Naive thymus-derived CD4-positive, alpha-beta T cell (primary cell): ENCODE measurements at regions not wholly inside any gene's neighbourhood (a gene's known extent, or its start where the extent isn't known, plus 50 kb on each side); places are given as distances from the start of the nearest gene placed in this dataset.
A peak's percentile ranks its signal among the peaks of the same experiment; 100 is the strongest.

Experiments used
- ATAC-seq: fragments of 150-1000 bp; cut with Tn5 transposase; 2 replicates; pipeline ENCODE4 v1.10.0; 2021; ENCODE audit warnings: mild to moderate bottlenecking, moderate library complexity
- CTCF ChIA-PET: fragments of 350-600 bp; sonication (Branson Sonifier 250); formaldehyde crosslinking; loops from one replicate; lab custom pipeline; 2021; ENCODE audit warnings: antibody characterized with exemption; lab: Charles Lee
- POLR2A ChIA-PET: fragments of 350-600 bp; sonication (Branson Sonifier 250); formaldehyde crosslinking; loops from one replicate; lab custom pipeline; 2021; ENCODE audit warnings: antibody characterized with exemption, inconsistent platforms; lab: Charles Lee
- DNase-seq, 9 donors: peaks; one replicate each; pipeline versions ENCODE4 v3.0.0 to v3.0.0-alpha.2; 2020 to 2022; ENCODE audit warnings: mixed read lengths in 1 of 9
- H3K27ac ChIP-seq: one replicate; pipeline ENCODE4 v1.7.0; 2013; ENCODE audit warnings: mild to moderate bottlenecking, low read depth, low read length, moderate library complexity
- H3K27me3 ChIP-seq, 2 donors: one replicate each; pipeline ENCODE4 v1.7.0; 2013; ENCODE audit warnings: low read length in 2 of 2, mild to moderate bottlenecking in 2 of 2, moderate library complexity in 2 of 2; ENCODE audit not compliant: control insufficient read depth in 2 of 2, insufficient read depth in 2 of 2
- H3K36me3 ChIP-seq, 3 experiments: 1 replicate in 2 of 3; 2 replicates in 1 of 3; pipeline ENCODE4 v1.7.0; 2013; ENCODE audit warnings: low read length in 3 of 3, mild to moderate bottlenecking in 3 of 3, moderate library complexity in 1 of 3; ENCODE audit not compliant: insufficient read depth in 3 of 3, control insufficient read depth in 2 of 3
- H3K4me1 ChIP-seq, 2 donors: one replicate each; pipeline ENCODE4 v1.7.0; 2013; ENCODE audit warnings: low read length in 2 of 2, mild to moderate bottlenecking in 2 of 2, moderate library complexity in 1 of 2; ENCODE audit not compliant: control insufficient read depth in 2 of 2, insufficient read depth in 2 of 2
- H3K4me3 ChIP-seq: 2 replicates; pipeline ENCODE4 v1.7.0; 2013; ENCODE audit warnings: mild to moderate bottlenecking, low read length
- H3K9me3 ChIP-seq, 3 experiments: 1 replicate in 2 of 3; 2 replicates in 1 of 3; pipeline ENCODE4 v1.7.0; 2013; ENCODE audit warnings: low read length in 3 of 3; ENCODE audit not compliant: control insufficient read depth in 2 of 3
- H3K27ac Mint-ChIP-seq, 9 donors: one replicate each; pipeline ENCODE4 v1.8.0; 2020 to 2022; ENCODE audit warnings: mixed read lengths in 9 of 9, mild to moderate bottlenecking in 8 of 9, moderate library complexity in 5 of 9, inconsistent platforms in 2 of 9
- H3K27me3 Mint-ChIP-seq, 5 donors: one replicate each; pipeline ENCODE4 v1.8.0; 2021 to 2022; ENCODE audit warnings: mixed read lengths in 5 of 5, mild to moderate bottlenecking in 1 of 5
- H3K36me3 Mint-ChIP-seq, 5 donors: one replicate each; pipeline ENCODE4 v1.8.0; 2020 to 2022; ENCODE audit warnings: mixed read lengths in 5 of 5, mild to moderate bottlenecking in 3 of 5, inconsistent platforms in 1 of 5
- H3K4me1 Mint-ChIP-seq, 7 donors: one replicate each; pipeline ENCODE4 v1.8.0; 2020 to 2022; ENCODE audit warnings: mixed read lengths in 7 of 7, mild to moderate bottlenecking in 3 of 7, inconsistent platforms in 1 of 7
- H3K4me3 Mint-ChIP-seq, 10 donors: one replicate each; pipeline ENCODE4 v1.8.0; 2020 to 2022; ENCODE audit warnings: mild to moderate bottlenecking in 10 of 10, mixed read lengths in 10 of 10, moderate library complexity in 6 of 10, inconsistent platforms in 2 of 10
- H3K9me3 Mint-ChIP-seq, 11 donors: one replicate each; pipeline ENCODE4 v1.8.0; 2020 to 2022; ENCODE audit warnings: mixed read lengths in 11 of 11, mild to moderate bottlenecking in 4 of 11, inconsistent platforms in 1 of 11, moderate library complexity in 1 of 11
- intact Hi-C, 2 donors: fragments of 100-400 bp; cut with micrococcal nuclease; formaldehyde crosslinking; loops; one replicate each; pipeline ENCODE4 v1.15.1; 2023

GRCh38 chr1:239456788-239457187 is 70.4 kb downstream of the CHRM3 start:
- H3K27ac Mint-ChIP-seq = peak overlapping the region in 1 of 9 donors; percentile 47
- ChIA-PET CTCF (no interaction called here), POLR2A (no interaction called here)
- no peak overlapping the region for H3K4me3 Mint-ChIP-seq
- no peaks in the 10 kb centered on the region for H3K36me3 ChIP-seq
- peaks cover 0 to 16% (median 4%) of the 10 kb centered on the region in 11 donors for H3K9me3 Mint-ChIP-seq
- H3K27ac ChIP-seq = no peak overlapping the region
- DNase-seq (no peak), ATAC-seq (no peak)
- peaks cover 0 to 9% (median 0%) of the 10 kb centered on the region in 3 experiments for H3K9me3 ChIP-seq
- intact Hi-C loops = no loop called here
- H3K4me3 ChIP-seq = no peak overlapping the region
- H3K36me3 Mint-ChIP-seq = peaks cover 0 to 4% (median 0%) of the 10 kb centered on the region in 5 donors
- no peaks in the 10 kb centered on the region for H3K27me3 ChIP-seq
- H3K27me3 Mint-ChIP-seq = no peaks in the 10 kb centered on the region
- H3K4me1 Mint-ChIP-seq = peaks cover 6 to 15% (median 11%) of the 10 kb centered on the region in 7 donors
- H3K4me1 ChIP-seq = no peaks in the 10 kb centered on the region

- H3K36me3 Mint-ChIP-seq = peaks cover 0 to 4% (median 0%) of the 10 kb centered on the region in 5 donors
- no peak overlapping the region for H3K4me3 ChIP-seq
- no peak overlapping the region for H3K27ac ChIP-seq
- DNase-seq = peak in 1 of 9 donors; percentile 3
- ChIA-PET POLR2A (no interaction called here), CTCF (no interaction called here)
- no peaks in the 10 kb centered on the region for H3K36me3 ChIP-seq
- no peaks in the 10 kb centered on the region for H3K27me3 ChIP-seq
- H3K9me3 ChIP-seq = peaks cover 0 to 9% (median 0%) of the 10 kb centered on the region in 3 experiments
- peaks cover 0 to 16% (median 4%) of the 10 kb centered on the region in 11 donors for H3K9me3 Mint-ChIP-seq
- no peaks in the 10 kb centered on the region for H3K4me1 ChIP-seq
- ATAC-seq = no peak
- H3K4me1 Mint-ChIP-seq = peaks cover 6 to 15% (median 11%) of the 10 kb centered on the region in 7 donors
- intact Hi-C loops = no loop called here
- peak overlapping the region in 3 of 9 donors; percentile 65 to 88 (median 66) for H3K27ac Mint-ChIP-seq
- H3K27me3 Mint-ChIP-seq = no peaks in the 10 kb centered on the region
- H3K4me3 Mint-ChIP-seq = peak overlapping the region; percentile 27 to 87 (median 68)
Measured at GRCh38 chr1:239457491-239458143, 71.2 kb downstream of the CHRM3 start.

GRCh38 chr1:239458144-239458500 is 71.8 kb downstream of the CHRM3 start:
- DNase-seq (peak in 1 of 9 donors; percentile 3), ATAC-seq (no peak)
- H3K9me3 ChIP-seq = peaks cover 0 to 9% (median 0%) of the 10 kb centered on the region in 3 experiments
- H3K4me1 Mint-ChIP-seq = peaks cover 6 to 15% (median 11%) of the 10 kb centered on the region in 7 donors
- POLR2A ChIA-PET = interaction anchor here (1.3 kb wide), 1 partner anchor 261 kb away, joined by 4 read pairs; no protein-coding TSS in a partner anchor
- H3K27me3 Mint-ChIP-seq = peaks cover 0 to under 1% (median 0%) of the 10 kb centered on the region in 5 donors
- no peaks in the 10 kb centered on the region for H3K27me3 ChIP-seq
- H3K4me1 ChIP-seq = no peaks in the 10 kb centered on the region
- no peak overlapping the region for H3K4me3 ChIP-seq
- peak overlapping the region; percentile 1 to 87 (median 68) for H3K4me3 Mint-ChIP-seq
- no peaks in the 10 kb centered on the region for H3K36me3 ChIP-seq
- peaks cover 0 to 16% (median 4%) of the 10 kb centered on the region in 11 donors for H3K9me3 Mint-ChIP-seq
- peaks cover 0 to 4% (median 0%) of the 10 kb centered on the region in 5 donors for H3K36me3 Mint-ChIP-seq
- peak overlapping the region in 3 of 9 donors; percentile 65 to 88 (median 66) for H3K27ac Mint-ChIP-seq
- CTCF ChIA-PET = interaction anchor here (0.7 kb wide), 2 partner anchors 345 to 1875 kb away, joined by 3 to 4 read pairs; no protein-coding TSS in a partner anchor
- intact Hi-C loops = no loop called here
- no peak overlapping the region for H3K27ac ChIP-seq

GRCh38 chr1:239467730-239468129 is 81.4 kb downstream of the CHRM3 start:
- no peak for ATAC-seq
- no peak overlapping the region for H3K4me3 Mint-ChIP-seq
- H3K27ac ChIP-seq = no peak overlapping the region
- H3K4me3 ChIP-seq = no peak overlapping the region
- H3K36me3 Mint-ChIP-seq = no peaks in the 10 kb centered on the region
- peaks cover 0 to 3% (median 0%) of the 10 kb centered on the region in 5 donors for H3K27me3 Mint-ChIP-seq
- no peaks in the 10 kb centered on the region for H3K36me3 ChIP-seq
- CTCF ChIA-PET = no interaction called here
- H3K27ac Mint-ChIP-seq = no peak overlapping the region
- H3K4me1 ChIP-seq = no peaks in the 10 kb centered on the region
- H3K9me3 ChIP-seq = no peaks in the 10 kb centered on the region
- DNase-seq = no peak
- no peaks in the 10 kb centered on the region for H3K9me3 Mint-ChIP-seq
- H3K4me1 Mint-ChIP-seq = no peaks in the 10 kb centered on the region
- H3K27me3 ChIP-seq = no peaks in the 10 kb centered on the region
- POLR2A ChIA-PET = no interaction called here
- intact Hi-C loops = no loop called here

GRCh38 chr1:239478069-239478468 is 91.7 kb downstream of the CHRM3 start:
- H3K4me3 ChIP-seq = no peak overlapping the region
- H3K4me1 ChIP-seq = no peaks in the 10 kb centered on the region
- no peak for DNase-seq
- H3K9me3 ChIP-seq = peaks cover 0 to 11% (median 0%) of the 10 kb centered on the region in 3 experiments
- POLR2A ChIA-PET = no interaction called here
- Mint-ChIP-seq H3K36me3 (peaks cover 0 to 12% (median 0%) of the 10 kb centered on the region in 5 donors), H3K4me1 (peaks cover 0 to 2% (median 0%) of the 10 kb centered on the region in 7 donors), H3K27ac (no peak overlapping the region), H3K9me3 (peaks cover 5 to 40% (median 10%) of the 10 kb centered on the region in 11 donors), H3K27me3 (no peaks in the 10 kb centered on the region), H3K4me3 (no peak overlapping the region)
- no peak overlapping the region for H3K27ac ChIP-seq
- intact Hi-C loops = no loop called here
- CTCF ChIA-PET = no interaction called here
- no peaks in the 10 kb centered on the region for H3K36me3 ChIP-seq
- no peaks in the 10 kb centered on the region for H3K27me3 ChIP-seq
- ATAC-seq = no peak

- no peak for DNase-seq
- Mint-ChIP-seq H3K4me1 (peaks cover 0 to 4% (median 0%) of the 10 kb centered on the region in 7 donors), H3K9me3 (peaks cover 4 to 27% (median 8%) of the 10 kb centered on the region in 11 donors), H3K4me3 (no peak overlapping the region), H3K36me3 (peaks cover 0 to 5% (median 0%) of the 10 kb centered on the region in 5 donors), H3K27ac (no peak overlapping the region), H3K27me3 (no peaks in the 10 kb centered on the region)
- no peak for ATAC-seq
- no peaks in the 10 kb centered on the region for H3K36me3 ChIP-seq
- H3K9me3 ChIP-seq = peaks cover 0 to 11% (median 0%) of the 10 kb centered on the region in 3 experiments
- CTCF ChIA-PET = no interaction called here
- no peak overlapping the region for H3K27ac ChIP-seq
- intact Hi-C loops = no loop called here
- POLR2A ChIA-PET = no interaction called here
- H3K27me3 ChIP-seq = no peaks in the 10 kb centered on the region
- H3K4me3 ChIP-seq = no peak overlapping the region
- H3K4me1 ChIP-seq = no peaks in the 10 kb centered on the region
Measured at GRCh38 chr1:239483391-239483790, 97.0 kb downstream of the CHRM3 start.
